ENCODE measurements at regions not wholly inside any gene's neighbourhood (a gene's known extent, or its start where the extent isn't known, plus 50 kb on each side); places are given as distances from the start of the nearest gene placed in this dataset.

DNA sequence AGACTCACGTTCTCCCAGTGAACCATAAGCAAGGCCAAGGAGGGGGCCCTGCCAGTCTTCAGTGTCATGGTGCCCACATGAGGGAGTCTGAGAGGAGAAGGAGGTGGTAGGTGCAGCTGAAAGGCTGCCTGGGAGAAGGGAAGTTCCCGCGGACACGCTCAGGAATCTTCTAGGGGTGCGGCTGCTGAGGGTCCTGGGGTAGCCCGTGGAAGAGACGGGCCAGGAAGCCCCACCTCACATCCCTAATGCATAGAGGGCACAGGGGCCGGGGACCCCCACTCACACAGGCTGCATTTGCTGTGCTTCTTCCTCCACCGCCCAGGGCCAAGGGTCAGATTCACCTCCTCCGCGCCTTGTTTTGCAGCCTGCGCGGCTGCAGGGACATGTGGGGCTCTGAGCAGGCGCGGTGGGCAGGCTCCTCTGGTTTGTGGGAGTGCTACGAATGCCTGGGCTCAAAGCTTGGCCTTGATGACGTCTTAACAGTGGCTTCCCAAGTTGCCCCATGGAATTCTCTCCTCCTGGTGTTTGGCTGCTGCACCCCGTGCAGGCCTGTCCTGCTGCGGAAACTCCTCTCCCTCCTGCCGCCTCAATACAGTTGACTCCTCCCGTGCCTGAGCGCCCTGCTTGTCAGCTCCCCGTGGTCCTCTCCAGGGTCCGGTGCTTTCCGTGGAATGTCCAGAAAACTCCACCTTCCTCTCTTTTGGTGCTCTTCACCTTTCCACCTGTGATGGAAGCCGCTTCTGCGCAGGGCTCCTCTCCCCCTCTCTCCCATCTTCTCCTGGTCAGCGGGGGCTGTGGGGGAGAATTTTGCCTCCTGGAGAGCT, 95.7 kb downstream of the VAPA start:
- no peak for DNase-seq

DNA sequence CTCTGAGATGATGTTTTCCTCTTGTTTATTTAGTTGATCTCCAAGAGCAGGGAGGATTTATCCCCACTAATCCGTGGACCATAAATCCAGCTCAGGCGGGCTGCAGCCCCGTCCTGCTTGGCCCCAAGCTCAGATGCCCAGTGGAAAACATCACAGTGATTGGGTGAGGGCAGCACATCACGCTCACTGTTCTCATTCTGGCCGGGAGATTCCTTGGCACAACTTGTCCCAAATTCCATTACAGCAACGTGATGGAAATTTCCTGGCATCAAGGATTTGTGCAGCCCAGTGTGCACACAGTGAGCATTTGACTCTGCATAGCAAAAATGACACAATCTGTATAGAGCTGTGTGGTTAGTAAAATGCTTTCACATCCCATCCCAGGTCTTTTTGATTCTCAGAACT, 96.8 kb downstream of the VAPA start:
- peak; percentile 29 for DNase-seq

DNA sequence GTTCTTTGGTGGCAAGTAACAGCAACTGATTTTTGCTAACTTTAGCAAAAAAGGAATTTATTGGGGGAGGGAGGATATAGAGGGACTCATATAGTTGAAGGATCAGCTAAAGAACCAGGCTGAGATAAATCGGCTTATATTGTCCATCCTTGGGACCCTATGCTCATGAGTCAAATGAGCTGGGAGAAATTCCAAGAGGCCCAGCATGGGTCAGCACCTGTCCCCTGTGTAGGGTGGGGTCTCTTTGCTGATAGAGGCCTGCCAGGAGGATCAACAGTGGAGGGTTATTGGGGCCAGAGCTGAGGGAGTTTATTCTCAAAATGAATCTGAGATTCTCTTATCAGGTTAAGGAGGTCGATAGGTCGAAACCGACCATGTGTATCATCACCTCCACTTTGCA, 97.2 kb downstream of the VAPA start:
- DNase-seq, result no peak

DNA sequence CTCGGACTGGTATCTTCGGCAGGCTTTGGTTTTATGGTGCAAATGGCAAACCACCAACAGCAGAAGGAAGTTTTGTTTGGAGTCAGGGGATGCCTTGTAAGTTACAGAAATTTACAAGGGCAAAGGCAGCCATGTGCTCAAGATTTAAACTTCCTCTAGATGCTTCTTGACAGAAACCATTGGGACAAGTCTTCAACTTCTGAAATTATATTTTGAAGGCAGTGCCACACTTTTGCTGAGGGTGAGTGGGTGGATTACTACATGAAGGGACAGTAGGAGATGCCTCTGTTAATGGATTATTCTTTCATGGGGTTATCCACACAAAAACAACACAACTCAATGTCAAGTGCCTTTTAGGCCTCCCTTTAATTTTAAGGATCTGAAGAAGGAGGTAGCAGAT, 97.9 kb downstream of the VAPA start:
- DNase-seq, result no peak

DNA sequence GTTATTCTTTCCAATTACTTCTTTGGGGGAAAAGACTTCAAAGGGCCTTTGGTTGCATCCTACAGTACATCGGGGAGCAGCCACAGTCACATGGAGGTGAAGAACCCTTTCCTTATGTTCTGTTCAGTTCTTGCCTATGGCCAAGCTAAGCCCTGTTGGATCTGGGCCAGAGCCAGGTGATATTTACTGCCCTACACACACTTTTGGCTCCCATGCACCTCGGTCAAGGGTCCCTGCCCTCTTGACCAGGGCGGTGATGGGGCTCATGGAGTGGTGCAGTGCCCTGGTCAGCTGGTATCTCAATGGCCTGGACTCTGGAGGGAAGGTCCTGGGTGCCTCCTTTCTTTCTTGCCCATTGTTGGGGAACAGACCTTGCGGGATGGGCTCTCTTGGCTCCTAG, 98.7 kb downstream of the VAPA start:
- no peak for DNase-seq

DNA sequence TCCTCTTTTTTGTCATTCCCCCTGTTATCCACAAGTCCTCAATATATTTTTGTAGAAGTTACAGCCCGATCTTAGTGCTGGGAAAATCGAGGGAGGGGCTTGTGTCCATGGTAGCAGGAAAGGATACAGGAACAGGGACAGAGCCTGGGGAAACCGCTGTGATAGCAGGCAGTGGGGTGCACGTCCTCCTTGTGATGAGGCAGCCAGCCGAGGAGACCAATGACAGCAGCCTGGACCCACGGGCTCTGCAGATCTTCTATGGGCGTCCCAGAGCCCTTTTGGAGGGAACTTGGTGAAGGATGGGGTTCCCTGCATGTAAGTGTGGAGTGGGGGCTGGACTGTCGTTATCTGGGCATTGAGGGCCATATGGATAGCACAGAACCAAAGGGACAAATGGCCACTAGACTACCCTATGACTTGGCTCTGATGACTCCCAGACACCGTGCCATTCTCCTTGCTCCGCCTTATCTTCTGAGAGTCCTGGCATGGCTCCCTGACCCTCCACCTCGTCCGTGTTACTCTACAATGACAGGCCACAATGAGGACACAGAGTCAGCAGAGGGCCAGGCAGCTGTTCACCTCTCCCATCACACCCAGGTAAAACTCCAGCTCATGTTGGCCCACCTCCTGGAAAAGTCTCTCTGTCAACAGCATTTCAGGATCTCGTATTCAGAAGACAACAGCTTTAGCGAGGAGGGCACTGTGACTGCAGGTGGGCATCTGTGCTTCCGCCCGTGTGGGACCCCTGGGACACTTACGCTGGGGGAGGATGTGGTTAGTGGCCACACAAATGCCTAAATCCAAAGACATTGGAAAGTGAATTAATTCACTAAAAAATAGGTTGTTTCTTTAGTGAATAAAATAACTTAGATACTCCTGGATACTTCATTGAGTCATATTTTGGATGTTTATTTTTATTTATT, 100.1 kb downstream of the VAPA start:
- no peak for DNase-seq

DNA sequence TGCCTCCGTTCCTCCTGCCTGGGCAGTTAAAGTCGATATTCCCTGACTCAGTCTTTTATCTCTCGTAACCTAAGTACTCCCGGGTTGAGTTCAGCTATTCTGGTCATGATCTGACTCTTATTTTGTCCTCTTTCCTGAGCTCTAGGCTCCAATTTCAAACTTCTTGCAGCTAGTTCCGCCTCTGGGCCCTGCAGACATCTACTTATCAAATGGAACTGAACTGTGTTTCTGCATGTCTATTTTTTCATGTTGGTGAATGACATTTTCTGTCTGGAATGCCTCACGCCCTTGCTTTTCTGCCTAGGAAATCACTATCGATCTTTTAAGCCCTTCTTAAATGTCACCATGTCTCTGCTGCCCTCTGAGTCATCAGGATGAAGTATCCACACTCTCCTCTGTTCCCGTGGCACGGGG, 101.5 kb downstream of the VAPA start:
- no peak for DNase-seq

DNA sequence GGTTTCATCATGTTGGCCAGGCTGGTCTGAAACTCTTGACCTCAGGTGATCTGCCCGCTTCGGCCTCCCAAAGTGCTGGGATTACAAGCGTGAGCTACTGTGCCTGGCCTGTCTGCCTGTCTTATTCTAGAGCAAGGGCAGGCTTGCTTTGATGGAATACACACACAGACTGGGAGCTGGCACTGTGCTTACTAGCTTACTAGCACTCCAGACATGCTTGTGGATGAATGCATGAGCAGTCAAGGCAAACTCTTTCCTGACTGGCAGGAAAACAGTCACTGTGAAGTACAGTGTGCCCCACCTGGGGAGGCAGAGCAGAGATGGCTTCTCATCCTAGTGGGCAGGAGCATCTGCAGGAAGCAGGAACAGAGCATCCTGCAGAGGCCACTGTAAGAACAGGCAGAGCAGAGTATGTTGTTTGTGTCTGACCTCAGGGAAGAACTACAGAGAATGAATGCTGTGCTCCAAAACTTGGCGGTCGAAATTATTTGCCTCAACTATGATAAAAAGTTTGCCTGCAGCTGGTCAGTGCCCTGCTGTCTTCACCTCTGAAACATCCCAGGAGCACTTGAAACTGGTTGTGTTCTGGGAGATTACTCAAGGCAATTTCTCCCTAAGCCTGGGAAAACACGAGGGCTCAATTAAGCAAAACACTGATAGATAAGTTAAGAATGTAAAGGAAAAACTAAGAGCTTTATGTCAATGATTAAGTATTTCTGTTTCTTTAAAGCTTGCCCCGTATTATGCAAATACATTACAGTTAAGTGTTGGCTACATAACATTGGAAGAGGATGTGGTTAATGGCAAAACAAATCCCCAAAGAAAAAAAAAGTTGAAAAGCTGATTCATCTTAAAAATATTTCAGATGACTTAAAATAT, 102.4 kb downstream of the VAPA start:
- DNase-seq, result peak; percentile 62

DNA sequence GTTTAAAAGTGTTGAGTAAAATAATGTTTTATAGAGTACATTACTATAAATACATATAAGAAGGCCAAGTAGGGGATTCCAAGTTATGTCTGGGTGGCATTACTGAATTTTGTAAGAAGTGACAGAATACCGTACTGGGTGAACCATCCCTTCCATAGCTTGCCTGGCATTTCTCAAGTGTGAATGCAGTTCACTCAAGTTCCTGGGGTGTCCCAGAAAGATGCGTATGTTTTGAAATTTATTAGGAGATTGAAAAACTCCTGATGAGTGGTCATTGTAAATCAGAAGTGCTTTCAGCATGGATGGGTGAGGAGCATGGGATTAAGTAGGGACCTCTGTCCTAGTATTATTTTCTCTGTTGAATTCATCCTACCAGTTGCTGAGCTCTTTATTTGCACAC, 103.2 kb downstream of the VAPA start:
- no peak for DNase-seq

DNA sequence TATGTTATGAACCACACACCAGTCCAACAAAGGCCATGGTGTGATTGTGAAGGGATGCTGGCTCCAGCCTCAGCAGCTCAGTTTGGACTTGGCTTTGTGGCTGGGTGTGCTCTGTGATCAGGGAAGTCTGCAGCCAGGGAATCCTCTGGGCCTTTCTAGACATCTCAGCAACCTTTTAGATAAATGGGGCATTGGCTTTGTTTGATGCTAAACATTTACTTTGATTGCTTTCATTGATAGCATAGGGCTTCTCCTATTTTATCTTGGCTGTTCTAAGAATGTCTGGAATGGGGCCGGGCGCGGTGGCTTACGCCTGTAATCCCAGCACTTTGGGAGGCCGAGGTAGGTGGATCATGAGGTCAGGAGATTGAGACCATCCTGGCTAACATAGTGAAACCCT, 104.5 kb downstream of the VAPA start:
- no peak for DNase-seq

DNA sequence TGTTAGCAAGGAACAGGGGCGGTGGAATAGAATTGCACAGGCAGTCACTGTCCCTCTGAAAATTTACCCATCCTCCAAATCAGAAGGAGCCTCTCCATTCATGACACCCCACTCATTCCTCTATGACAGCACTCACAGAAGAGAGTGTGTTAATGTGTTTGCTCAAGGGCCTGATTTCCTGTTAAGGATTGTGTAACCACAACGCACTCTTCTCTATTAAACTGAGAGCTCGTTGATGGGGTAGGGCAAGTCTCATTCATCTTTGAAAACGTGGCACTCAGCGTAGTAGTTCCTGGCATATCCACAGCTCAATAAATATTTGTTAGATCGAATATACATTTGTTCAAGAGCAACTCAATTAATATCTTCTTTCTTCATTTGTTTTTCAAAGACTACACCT, 106.4 kb downstream of the VAPA start:
- no peak for DNase-seq

DNA sequence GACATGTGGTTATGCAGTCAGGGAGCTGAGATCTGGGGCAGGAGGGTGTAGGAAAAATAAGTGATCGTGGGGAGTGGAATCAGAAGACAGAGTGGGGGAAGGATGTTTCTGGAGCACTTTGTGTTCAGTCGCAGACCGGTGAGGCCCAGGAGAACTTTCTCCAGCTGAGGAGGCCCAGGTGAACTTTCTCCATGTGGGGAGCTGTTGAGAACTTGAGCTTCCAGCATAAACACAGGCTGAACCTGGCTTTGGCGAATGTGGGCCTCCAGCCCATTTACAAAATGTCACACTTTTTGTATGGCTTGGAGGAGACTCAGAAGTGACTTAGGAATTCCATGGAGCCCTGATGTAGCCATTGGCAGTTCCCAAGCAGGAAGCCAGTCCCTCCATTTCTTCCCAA, 108.5 kb downstream of the VAPA start:
- DNase-seq, result no peak

DNA sequence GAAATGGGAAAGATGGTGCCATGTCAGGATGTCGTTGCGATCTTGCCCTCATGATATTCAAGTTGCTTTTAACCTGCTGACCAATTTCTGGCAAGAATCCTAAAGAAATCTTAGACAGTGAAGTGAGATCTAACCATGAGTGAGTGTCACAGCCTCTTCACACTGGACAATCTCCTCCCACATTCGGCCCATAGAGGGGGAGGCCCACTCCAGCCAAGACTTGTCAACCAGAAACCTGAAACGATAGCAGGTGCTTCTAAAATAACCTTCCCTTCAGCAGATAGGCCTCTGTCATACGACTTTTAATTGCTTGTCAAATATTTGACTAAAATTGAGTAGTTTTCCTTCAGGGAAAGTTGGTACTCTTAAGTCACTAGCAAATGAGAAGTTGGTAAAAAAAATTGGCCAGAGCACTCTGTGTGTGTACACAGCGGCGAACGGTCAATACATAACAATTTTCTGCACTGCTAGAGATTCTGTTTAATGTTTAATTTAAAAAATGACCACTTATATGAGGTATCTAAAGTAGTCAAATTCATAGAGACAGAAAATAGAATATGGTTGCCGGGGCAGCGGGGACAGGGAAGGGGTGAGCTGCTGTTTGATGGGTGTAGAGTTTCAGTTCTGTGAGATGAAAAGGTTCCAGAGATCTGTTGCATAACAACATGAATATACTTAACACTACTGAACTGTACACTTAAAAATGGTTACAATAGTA, 110.2 kb downstream of the VAPA start:
- no peak for DNase-seq

DNA sequence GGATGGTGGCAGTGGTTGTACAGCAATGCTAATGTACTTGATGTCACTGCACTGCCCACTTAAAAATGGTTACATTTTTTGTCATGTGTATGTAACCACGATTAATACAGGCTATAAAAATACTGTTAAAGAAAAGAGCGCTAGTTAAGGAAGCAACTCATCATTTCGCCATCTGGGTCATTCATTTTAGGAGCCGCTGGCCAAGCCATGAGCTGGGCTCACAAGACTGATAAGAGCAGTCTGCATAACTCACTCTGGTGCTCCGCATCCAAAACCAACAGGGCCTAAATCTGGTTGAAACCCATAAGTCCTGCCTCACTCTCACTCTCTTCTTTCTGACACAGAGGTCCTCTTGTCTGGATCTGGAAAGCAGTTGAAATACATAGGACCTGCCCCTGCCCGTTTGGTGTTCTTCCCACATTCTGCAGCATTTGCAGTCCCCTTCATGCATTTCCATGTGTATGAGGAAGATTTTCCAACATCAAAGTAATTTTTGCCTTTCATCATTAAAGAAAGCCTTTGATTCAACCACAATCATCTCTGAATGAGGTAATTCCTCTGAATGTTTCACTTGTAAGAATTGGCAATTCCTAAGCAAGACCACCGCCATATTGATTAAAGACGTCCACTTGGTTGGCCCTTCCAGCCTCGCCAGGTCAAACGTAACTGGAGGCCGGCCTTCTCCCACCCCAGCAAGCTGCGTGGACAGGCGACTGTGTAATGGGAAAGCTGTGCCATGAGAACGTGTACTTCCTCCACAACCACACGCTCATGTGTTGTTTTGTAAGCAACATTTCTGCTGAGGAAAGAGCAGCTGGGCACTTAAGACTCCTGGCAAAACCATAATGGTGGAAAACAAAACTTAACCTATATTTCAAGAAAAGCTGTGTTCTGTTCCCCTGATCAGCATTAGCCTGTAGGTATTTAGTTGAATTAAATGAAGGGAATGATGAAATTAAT, 112.2 kb downstream of the VAPA start:
- DNase-seq, result no peak

DNA sequence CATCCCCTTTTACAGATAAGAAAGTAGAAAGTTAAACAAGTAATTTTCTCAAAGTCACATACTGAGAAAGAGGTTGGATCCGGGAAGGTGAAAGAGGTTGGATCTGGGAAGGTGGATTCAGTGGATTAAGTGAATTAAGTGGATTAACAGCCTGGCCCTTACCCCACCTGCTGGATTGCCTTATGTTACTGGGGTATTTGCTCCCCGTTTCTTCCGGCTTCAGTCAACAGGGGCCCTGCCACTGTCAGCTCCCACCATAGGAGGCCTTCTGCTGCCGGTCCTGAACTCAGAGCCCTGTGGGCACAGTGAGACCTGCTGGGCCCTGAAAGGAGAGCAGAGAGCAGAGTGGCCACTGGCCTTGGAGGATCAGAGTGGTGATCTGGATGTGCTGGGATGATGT, 113.2 kb downstream of the VAPA start:
- DNase-seq, result no peak

DNA sequence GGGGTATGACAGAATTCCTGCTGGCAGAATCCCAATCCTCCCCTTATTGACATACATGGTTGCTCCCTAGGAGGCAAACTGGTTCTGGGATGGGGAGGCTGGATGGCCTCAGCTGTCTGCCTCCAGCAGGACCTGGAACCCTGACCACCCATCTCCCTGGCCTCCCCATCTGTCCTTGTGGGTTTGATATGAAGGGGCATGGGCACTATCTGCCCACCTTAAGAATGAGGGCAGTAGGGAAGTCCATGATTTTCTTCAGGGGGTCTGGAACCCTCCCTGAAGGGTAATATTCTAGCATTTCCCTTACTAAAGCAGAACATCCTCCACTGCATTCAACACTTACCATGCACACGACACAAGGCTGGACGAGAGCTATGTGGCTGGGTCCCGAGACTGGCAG, 113.6 kb downstream of the VAPA start:
- no peak for DNase-seq

DNA sequence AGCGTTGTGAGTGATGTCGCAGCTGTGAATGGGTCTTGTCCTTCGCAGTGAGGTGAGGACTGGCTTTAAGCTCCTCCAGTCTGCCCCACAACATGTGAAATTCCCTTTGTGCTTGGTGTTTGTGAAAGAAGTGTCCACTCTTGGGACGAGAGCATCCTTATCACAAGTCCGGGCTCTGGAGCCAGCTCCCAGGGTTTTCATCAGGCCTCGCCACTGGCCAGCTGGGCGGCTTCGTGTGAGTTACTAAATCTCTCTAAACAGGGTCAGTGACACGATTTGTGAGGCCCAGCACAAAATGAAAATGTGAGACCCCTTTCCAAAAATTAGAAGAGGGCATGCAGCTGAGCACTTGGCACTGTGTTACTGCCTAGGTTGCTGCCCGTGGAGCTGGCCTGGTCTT, 115.9 kb downstream of the VAPA start:
- no peak for DNase-seq

DNA sequence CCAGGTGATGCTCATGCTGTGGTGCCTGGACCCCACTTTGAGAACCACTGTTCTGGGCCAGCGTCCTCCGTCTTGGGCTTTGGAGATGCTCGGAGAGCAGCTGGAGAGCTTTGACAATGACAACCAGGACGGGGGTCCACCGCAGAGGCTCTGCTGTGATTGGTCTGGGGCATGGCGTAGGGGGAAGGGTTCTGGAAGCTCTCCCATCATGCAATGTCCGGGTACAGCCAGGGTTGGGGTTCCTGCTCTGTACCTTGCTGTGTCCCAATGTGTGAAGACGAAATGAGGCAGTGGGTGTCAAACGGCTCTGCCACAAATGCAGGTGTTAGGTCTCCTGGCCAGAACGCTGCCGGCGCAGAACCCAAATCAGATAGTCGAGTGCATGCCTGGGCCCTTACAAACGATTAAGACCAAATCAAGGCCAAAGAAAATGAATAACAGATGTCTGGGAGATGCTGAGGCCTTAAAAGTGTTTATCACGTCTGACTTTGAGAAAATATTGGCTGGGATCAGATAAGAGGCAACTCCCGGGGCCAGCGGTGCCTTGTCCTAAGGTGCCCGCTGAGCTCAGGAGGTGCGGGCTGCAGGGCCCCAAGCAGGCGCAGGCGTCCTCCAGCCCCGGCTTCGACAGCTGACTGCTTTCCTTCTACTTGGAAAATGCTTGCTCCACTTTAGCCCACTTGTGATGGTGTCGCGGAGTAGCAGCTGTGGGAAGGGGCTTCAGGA, 117.2 kb downstream of the VAPA start:
- no peak for DNase-seq

DNA sequence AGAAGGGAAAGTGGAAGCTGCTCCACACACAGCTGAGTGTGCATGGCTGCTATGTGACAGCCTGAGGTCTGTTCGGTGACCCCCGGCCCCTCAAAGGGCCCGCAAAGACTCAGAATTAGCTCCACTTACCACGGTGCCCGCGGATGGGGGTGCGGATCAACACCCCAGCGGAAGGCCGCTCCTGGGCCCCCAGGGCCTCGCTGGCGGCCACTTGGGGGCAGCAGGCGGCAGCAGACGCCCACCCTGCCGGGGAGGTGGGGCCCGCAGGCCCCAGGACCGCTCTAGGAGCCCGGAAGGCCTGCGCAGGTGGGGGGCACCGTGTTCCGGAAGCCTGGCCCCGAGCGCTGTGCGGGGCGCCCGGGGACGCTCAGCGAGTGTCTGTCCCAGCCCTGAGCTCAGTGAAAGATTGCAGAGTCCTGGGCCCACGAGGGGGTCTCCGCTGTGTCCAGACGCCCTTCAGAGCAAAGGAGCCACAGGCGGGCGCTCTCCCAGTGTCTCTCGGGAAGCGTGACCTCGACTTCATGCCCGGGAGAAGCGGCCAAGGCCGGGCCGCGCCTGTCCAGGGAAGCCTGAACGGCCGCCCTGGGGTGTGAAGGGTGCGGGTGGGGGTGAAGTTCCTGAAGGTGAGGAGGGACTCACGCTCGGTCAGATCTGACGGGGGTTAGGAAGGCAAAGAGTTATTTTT, 118.7 kb downstream of the VAPA start:
- DNase-seq, result no peak

DNA sequence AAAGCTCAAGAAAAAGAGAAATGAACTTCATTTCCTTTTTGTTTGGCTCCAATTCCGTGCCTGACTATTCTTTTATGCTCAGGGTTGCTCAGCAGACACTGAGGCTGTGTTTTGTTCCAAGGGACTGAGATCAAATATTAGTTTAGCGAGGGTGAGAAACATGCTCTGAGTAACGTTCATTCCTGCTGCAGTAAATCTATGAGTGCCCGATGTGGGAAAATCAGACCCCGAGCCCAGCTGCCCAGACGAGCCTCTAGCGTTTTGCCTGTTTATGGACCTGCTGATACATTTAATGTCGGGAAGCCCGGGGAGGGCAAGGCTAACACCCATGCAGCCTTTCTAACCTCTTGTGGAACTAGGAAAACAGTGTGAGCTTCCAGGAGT, 119.2 kb downstream of the VAPA start:
- no peak for DNase-seq

Measured in kidney glomerular epithelial cell (primary cell).